ENCODE measurements at regions not wholly inside any gene's neighbourhood (a gene's known extent, or its start where the extent isn't known, plus 50 kb on each side); places are given as distances from the start of the nearest gene placed in this dataset.

DNA sequence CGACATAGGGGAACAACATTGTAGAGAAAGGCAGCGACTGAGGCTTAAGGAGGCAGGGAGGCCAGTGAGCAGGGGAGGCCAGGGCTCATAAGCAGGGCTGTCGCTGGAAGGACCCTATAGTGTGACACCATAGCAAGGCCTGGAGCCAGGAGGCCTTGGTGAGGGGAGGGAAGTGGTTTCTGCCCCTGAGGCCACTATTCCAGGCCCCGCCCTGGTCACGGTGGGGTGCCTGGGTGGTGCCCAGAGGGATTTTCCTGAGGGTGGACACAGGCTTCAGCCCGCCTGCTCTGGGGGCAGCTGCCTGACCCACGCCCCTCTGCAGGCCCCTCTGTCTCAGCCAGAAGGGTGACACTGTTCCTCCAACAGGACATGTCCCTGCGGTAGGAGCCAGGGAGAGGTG, 147.8 kb upstream of the IQSEC1 start:
- DNase-seq (no peak), FAIRE-seq (no peak)
- Histone ChIP-seq H3K4me3 (ENCODE audit: low read length in 3 of 3) (no peak overlapping the region), H3K9ac (ENCODE audit: low read length in 3 of 3) (no peak overlapping the region), H3K36me3 (ENCODE audit: control insufficient read depth in 2 of 3, insufficient read depth in 3 of 3, low read length in 3 of 3) (no peaks in the 10 kb centered on the region), H3K9me3 (ENCODE audit: control insufficient read depth in 2 of 3, insufficient read depth in 1 of 3, low read length in 3 of 3) (no peaks in the 10 kb centered on the region), H3K4me1 (ENCODE audit: control insufficient read depth in 2 of 3, insufficient read depth in 2 of 3, low read depth in 1 of 3, low read length in 3 of 3) (no peaks in the 10 kb centered on the region), H3K27ac (ENCODE audit: low read depth in 2 of 2, low read length in 2 of 2) (no peak overlapping the region), H3K27me3 (ENCODE audit: control insufficient read depth, insufficient read depth, low read length) (no peaks in the 10 kb centered on the region)
- TF ChIP-seq, protein P1, sequence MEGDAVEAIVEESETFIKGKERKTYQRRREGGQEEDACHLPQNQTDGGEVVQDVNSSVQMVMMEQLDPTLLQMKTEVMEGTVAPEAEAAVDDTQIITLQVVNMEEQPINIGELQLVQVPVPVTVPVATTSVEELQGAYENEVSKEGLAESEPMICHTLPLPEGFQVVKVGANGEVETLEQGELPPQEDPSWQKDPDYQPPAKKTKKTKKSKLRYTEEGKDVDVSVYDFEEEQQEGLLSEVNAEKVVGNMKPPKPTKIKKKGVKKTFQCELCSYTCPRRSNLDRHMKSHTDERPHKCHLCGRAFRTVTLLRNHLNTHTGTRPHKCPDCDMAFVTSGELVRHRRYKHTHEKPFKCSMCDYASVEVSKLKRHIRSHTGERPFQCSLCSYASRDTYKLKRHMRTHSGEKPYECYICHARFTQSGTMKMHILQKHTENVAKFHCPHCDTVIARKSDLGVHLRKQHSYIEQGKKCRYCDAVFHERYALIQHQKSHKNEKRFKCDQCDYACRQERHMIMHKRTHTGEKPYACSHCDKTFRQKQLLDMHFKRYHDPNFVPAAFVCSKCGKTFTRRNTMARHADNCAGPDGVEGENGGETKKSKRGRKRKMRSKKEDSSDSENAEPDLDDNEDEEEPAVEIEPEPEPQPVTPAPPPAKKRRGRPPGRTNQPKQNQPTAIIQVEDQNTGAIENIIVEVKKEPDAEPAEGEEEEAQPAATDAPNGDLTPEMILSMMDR (IDR thresholded peaks at IDR 0.05; ENCODE audit: borderline replicate concordance, extremely low read depth, insufficient read depth), result no peak
- intact Hi-C loops (cut with DNase I), result no loop called here

DNA sequence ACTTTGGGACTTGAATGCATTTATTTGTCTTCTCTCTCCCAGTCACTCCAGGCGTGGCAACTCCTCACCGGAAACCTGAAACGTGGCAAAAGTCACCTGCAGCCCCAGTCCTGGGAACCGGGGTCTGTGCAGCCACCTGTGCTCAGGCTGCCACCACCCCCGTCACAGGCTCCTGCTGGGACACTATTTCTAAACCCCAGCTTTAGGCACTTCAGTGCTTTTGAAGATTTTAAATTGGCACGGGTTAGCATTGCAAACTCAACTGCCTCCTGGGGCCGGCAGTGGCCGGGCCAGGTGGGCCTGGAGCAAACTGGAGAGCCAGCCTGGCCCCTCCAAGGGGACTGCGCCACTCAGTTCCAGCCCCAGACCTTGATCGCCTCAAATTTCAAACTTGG, 146.7 kb upstream of the IQSEC1 start:
- H3K4me3 ChIP-seq (ENCODE audit: low read length in 3 of 3), result no peak overlapping the region
- no peak overlapping the region for H3K27ac ChIP-seq (ENCODE audit: low read depth in 2 of 2, low read length in 2 of 2)
- H3K27me3 ChIP-seq (ENCODE audit: control insufficient read depth, insufficient read depth, low read length), result no peaks in the 10 kb centered on the region
- no peaks in the 10 kb centered on the region for H3K36me3 ChIP-seq (ENCODE audit: control insufficient read depth in 2 of 3, insufficient read depth in 3 of 3, low read length in 3 of 3)
- H3K4me1 ChIP-seq (ENCODE audit: control insufficient read depth in 2 of 3, insufficient read depth in 2 of 3, low read depth in 1 of 3, low read length in 3 of 3), result no peaks in the 10 kb centered on the region
- H3K9me3 ChIP-seq (ENCODE audit: control insufficient read depth in 2 of 3, insufficient read depth in 1 of 3, low read length in 3 of 3), result no peaks in the 10 kb centered on the region
- intact Hi-C loops (cut with DNase I), result no loop called here
- no peak overlapping the region for H3K9ac ChIP-seq (ENCODE audit: low read length in 3 of 3)
- TF ChIP-seq, protein P1 (IDR thresholded peaks at IDR 0.05; ENCODE audit: borderline replicate concordance, extremely low read depth, insufficient read depth), result no peak
- no peak for FAIRE-seq
- peak in 1 of 5 donors; percentile 29 for DNase-seq

DNA sequence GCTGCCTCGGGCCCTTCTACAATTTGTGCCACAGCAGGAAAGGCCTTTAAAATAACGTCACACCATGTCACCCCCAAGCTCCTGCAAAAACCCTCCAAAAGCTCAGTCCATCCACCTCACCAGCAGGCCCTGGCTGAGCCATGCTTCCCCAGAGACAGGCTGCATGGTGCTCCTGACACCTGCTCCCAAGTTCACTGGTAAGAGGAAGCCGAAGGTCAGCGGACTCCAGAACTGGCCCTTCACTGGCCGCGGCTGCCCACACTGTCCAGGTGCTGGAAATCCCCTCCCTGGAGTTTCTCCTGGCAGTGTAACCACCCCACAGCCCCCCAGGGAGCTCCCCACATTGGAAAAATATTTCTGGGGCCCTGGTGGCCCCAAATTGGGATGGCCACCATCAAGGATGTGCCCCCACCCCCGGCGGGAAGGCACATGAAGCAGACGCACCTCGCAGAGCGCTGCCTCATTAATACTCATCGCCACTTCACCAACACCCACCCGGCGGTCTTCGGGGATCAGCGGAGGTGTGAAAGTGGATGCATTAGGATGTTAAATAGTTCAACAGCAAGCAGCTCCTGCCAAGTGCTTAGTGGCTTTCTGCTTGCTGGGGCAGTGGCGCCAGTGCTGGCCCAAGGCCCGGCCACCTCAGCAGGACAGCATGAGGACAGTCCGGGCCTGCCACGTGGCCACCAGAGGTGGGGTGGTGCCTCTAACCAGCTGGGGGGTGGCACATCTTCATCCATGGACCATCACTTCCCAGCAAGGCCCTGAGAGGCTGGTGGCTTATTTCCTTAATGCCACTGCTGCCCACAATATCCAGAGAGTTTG, 146.1 kb upstream of the IQSEC1 start:
- no peak for FAIRE-seq
- Histone ChIP-seq H3K9ac (ENCODE audit: low read length in 3 of 3) (no peak overlapping the region), H3K36me3 (ENCODE audit: control insufficient read depth in 2 of 3, insufficient read depth in 3 of 3, low read length in 3 of 3) (no peaks in the 10 kb centered on the region), H3K4me1 (ENCODE audit: control insufficient read depth in 2 of 3, insufficient read depth in 2 of 3, low read depth in 1 of 3, low read length in 3 of 3) (no peaks in the 10 kb centered on the region), H3K4me3 (ENCODE audit: low read length in 3 of 3) (no peak overlapping the region), H3K27ac (ENCODE audit: low read depth in 2 of 2, low read length in 2 of 2) (no peak overlapping the region), H3K9me3 (ENCODE audit: control insufficient read depth in 2 of 3, insufficient read depth in 1 of 3, low read length in 3 of 3) (no peaks in the 10 kb centered on the region), H3K27me3 (ENCODE audit: control insufficient read depth, insufficient read depth, low read length) (no peaks in the 10 kb centered on the region)
- peak in 1 of 5 donors; percentile 45 for DNase-seq
- TF ChIP-seq, protein P1 (IDR thresholded peaks at IDR 0.05; ENCODE audit: borderline replicate concordance, extremely low read depth, insufficient read depth), result no peak
- intact Hi-C loops (cut with DNase I), result no loop called here
